MM.1S (cell line): ENCODE measurements at regions not wholly inside any gene's neighbourhood (a gene's known extent, or its start where the extent isn't known, plus 50 kb on each side); places are given as distances from the start of the nearest gene placed in this dataset.

Experiments
- CTCF ChIP-seq: fragments of 300-600 bp; sonication (generic); IDR thresholded peaks from 2 replicates; pipeline ENCODE4 v1.5.1; 2016; ENCODE audit warnings: antibody characterized with exemption, low read length, mixed read lengths
- EZH2phosphoT487 ChIP-seq: fragments of 300-600 bp; sonication (generic); IDR thresholded peaks from 2 replicates; pipeline ENCODE4 v1.6.1; 2018; ENCODE audit warnings: antibody characterized with exemption, low read length

- TF ChIP-seq CTCF (no peak), EZH2phosphoT487 (no peak)
Observed at GRCh38 chr5:114210662-114211061, 151.2 kb upstream of the KCNN2 start.
